HG03520 (cell line): ENCODE measurements at regions not wholly inside any gene's neighbourhood (a gene's known extent, or its start where the extent isn't known, plus 50 kb on each side); places are given as distances from the start of the nearest gene placed in this dataset.

Source experiments
- ATAC-seq: cut with Tn5 transposase; IDR thresholded peaks from one replicate; pipeline ENCODE4 v1.9.1; 2021; ENCODE audit warnings: mild to moderate bottlenecking, moderate library complexity; ENCODE audit not compliant: unreplicated experiment

GRCh38 chr7:130878785-130879184 lies 144.8 kb upstream of the KLF14 start:
- ATAC-seq, result no peak

- ATAC-seq, result no peak
Observed at GRCh38 chr7:130879191-130879590, 145.2 kb upstream of the KLF14 start.

- ATAC-seq, result no peak
Observed at GRCh38 chr7:130880668-130881067, 146.7 kb upstream of the KLF14 start.

- no peak for ATAC-seq
Observed at GRCh38 chr7:130881091-130881798, 147.2 kb upstream of the KLF14 start.

GRCh38 chr7:130881799-130882141 lies 147.8 kb upstream of the KLF14 start:
- ATAC-seq, result no peak

- ATAC-seq, result no peak
Observed at GRCh38 chr7:130882396-130882795, 148.4 kb upstream of the KLF14 start.

- ATAC-seq, result no peak
Observed at GRCh38 chr7:130883928-130884327, 149.9 kb upstream of the KLF14 start.

GRCh38 chr7:130884437-130885417 lies 150.7 kb upstream of the KLF14 start:
- ATAC-seq, result no peak

GRCh38 chr7:130886438-130887135 lies 152.6 kb upstream of the KLF14 start:
- ATAC-seq, result no peak

GRCh38 chr7:130887182-130887956 lies 153.4 kb upstream of the KLF14 start:
- ATAC-seq, result no peak

- no peak for ATAC-seq
Observed at GRCh38 chr7:130887957-130888371, 154.0 kb upstream of the KLF14 start.

- no peak for ATAC-seq
Observed at GRCh38 chr7:130888468-130888867, 154.5 kb upstream of the KLF14 start.

GRCh38 chr7:130890176-130891020 lies 156.4 kb upstream of the KLF14 start:
- no peak for ATAC-seq

- no peak for ATAC-seq
Observed at GRCh38 chr7:130891254-130892094, 157.5 kb upstream of the KLF14 start.

GRCh38 chr7:130893441-130893894 lies 159.5 kb upstream of the KLF14 start:
- no peak for ATAC-seq

GRCh38 chr7:130894146-130894908 lies 160.3 kb upstream of the KLF14 start:
- ATAC-seq, result no peak

- ATAC-seq, result no peak
Observed at GRCh38 chr7:130894909-130895750, 161.1 kb upstream of the KLF14 start.
